ENCODE measurements at regions not wholly inside any gene's neighbourhood (a gene's known extent, or its start where the extent isn't known, plus 50 kb on each side); places are given as distances from the start of the nearest gene placed in this dataset.

- Histone ChIP-seq H3K4me3 (ENCODE audit: low read depth, low read length) (no peak overlapping the region), H3K27me3 (ENCODE audit: control insufficient read depth, insufficient read depth, low read length) (no peaks in the 10 kb centered on the region), H3K36me3 (ENCODE audit: control insufficient read depth, insufficient read depth, low read length) (no peaks in the 10 kb centered on the region)
- TF ChIP-seq CTCF (IDR thresholded peaks at IDR 0.05; ENCODE audit: insufficient read depth, low read length, poor library complexity, severe bottlenecking): no peak
- no peak for DNase-seq (ENCODE audit: low read depth)
Measured at GRCh38 chr6:95127261-95127660, 450.1 kb upstream of the MANEA start.

- DNase-seq (ENCODE audit: low read depth): no peak
- H3K36me3 ChIP-seq (ENCODE audit: control insufficient read depth, insufficient read depth, low read length): no peaks in the 10 kb centered on the region
- no peaks in the 10 kb centered on the region for H3K27me3 ChIP-seq (ENCODE audit: control insufficient read depth, insufficient read depth, low read length)
- TF ChIP-seq CTCF (IDR thresholded peaks at IDR 0.05; ENCODE audit: insufficient read depth, low read length, poor library complexity, severe bottlenecking): no peak
- H3K4me3 ChIP-seq (ENCODE audit: low read depth, low read length): no peak overlapping the region
Measured at GRCh38 chr6:95128439-95128838, 448.9 kb upstream of the MANEA start.

DNA sequence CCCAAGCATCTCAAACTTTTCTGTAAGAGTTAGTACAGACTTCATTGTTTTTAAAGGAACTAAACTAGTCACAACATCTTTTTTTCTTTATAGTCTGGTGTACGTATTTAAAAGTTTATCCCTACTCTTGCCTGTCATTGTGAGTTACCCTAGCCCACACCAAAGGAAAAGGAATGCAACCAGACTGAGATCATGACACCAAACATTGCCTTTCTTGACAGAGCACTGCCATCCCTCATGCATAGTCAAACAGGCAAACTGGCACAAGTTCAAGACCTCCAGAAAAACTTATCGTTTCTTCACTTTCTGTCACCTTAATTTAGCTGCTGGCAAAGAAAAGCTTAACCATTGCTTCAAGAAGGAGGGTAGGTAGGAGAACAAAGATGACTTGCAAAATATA, 448.4 kb upstream of the MANEA start:
- TF ChIP-seq CTCF (IDR thresholded peaks at IDR 0.05; ENCODE audit: insufficient read depth, low read length, poor library complexity, severe bottlenecking): no peak
- Histone ChIP-seq H3K27me3 (ENCODE audit: control insufficient read depth, insufficient read depth, low read length) (no peaks in the 10 kb centered on the region), H3K36me3 (ENCODE audit: control insufficient read depth, insufficient read depth, low read length) (no peaks in the 10 kb centered on the region), H3K4me3 (ENCODE audit: low read depth, low read length) (no peak overlapping the region)
- DNase-seq (ENCODE audit: low read depth): no peak

GRCh38 chr6:95133578-95133977, 443.8 kb upstream of the MANEA start:
- no peaks in the 10 kb centered on the region for H3K36me3 ChIP-seq (ENCODE audit: control insufficient read depth, insufficient read depth, low read length)
- DNase-seq (ENCODE audit: low read depth): no peak

DNA sequence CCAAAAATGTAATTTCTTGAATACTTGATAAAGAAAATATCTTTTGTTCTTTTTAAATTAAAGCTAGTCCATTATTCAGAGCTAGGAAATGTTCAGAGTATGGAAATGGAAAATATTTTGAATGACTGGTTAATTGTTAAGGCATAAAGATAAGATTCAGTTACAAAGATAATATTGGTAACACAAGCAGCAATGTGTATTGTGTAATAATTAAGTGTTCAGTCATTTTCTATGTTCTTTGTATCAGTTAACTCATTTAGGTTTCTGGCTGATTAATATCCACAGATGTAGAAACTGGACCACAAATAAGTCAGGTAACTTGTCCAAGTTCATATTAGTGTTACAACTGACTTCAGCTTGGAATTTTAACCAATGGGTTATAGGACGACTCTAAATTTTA, 442.2 kb upstream of the MANEA start:
- no peak for DNase-seq (ENCODE audit: low read depth)
- H3K36me3 ChIP-seq (ENCODE audit: control insufficient read depth, insufficient read depth, low read length): no peaks in the 10 kb centered on the region
- no peaks in the 10 kb centered on the region for H3K27me3 ChIP-seq (ENCODE audit: control insufficient read depth, insufficient read depth, low read length)
- no peak overlapping the region for H3K4me3 ChIP-seq (ENCODE audit: low read depth, low read length)
- TF ChIP-seq CTCF (IDR thresholded peaks at IDR 0.05; ENCODE audit: insufficient read depth, low read length, poor library complexity, severe bottlenecking): no peak

More at GRCh38 chr6:95133578-95133977, 443.8 kb upstream of the MANEA start:
- H3K4me3 ChIP-seq (ENCODE audit: low read depth, low read length): no peak overlapping the region
- H3K27me3 ChIP-seq (ENCODE audit: control insufficient read depth, insufficient read depth, low read length): no peaks in the 10 kb centered on the region
- peak; percentile 37 for TF ChIP-seq CTCF (IDR thresholded peaks at IDR 0.05; ENCODE audit: insufficient read depth, low read length, poor library complexity, severe bottlenecking)

GRCh38 chr6:95142101-95142500, 435.2 kb upstream of the MANEA start:
- no peak for DNase-seq (ENCODE audit: low read depth)
- no peaks in the 10 kb centered on the region for H3K27me3 ChIP-seq (ENCODE audit: control insufficient read depth, insufficient read depth, low read length)
- no peak for TF ChIP-seq CTCF (IDR thresholded peaks at IDR 0.05; ENCODE audit: insufficient read depth, low read length, poor library complexity, severe bottlenecking)
- H3K4me3 ChIP-seq (ENCODE audit: low read depth, low read length): no peak overlapping the region
- H3K36me3 ChIP-seq (ENCODE audit: control insufficient read depth, insufficient read depth, low read length): no peaks in the 10 kb centered on the region
